NOMO-1 (cell line): ENCODE measurements at regions not wholly inside any gene's neighbourhood (a gene's known extent, or its start where the extent isn't known, plus 50 kb on each side); places are given as distances from the start of the nearest gene placed in this dataset.

Experiments used
- DNase-seq, 2 experiments: peaks; one replicate each; lab custom pipeline; 2025; ENCODE audit not compliant: unreplicated experiment in 2 of 2; lab: John Stamatoyannopoulos, UW

DNA sequence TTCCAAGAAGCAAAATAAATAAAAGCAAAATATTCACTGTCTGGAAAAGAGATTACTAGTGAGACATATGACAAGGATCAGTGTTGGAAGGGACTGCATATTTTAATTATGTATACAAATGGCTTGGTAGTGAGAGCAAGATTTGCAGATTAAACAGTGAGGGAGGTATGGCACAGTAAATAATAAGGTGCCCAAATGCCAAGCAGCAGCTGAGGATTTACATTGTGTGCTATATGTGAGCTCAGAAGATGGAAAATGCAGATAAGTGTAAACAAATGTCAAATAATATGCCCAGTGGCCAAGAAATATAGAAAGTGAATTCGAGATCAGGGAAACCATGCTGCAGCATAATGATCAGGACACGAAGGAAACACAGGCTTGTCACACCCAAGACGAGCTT, 173.8 kb upstream of the NRSN1 start:
- DNase-seq, result no peak

DNA sequence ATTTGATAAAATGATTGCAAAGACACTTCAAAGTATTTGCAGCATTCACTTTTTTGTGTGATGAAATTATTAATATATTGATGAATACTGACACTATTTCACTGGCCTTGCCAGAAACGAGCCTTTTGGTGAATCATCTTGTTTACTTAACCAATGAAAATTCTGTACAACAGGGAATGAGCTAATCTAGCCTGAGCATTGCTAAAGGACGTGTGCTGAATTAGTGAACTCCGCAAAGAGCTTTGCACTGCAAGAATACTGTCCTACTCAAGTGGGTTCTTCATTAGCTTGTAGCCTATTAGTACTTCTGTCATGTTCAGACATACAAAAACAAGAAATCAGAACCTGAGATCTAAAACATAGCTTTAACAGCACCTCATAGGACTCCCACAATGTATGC, 172.0 kb upstream of the NRSN1 start:
- no peak for DNase-seq

DNA sequence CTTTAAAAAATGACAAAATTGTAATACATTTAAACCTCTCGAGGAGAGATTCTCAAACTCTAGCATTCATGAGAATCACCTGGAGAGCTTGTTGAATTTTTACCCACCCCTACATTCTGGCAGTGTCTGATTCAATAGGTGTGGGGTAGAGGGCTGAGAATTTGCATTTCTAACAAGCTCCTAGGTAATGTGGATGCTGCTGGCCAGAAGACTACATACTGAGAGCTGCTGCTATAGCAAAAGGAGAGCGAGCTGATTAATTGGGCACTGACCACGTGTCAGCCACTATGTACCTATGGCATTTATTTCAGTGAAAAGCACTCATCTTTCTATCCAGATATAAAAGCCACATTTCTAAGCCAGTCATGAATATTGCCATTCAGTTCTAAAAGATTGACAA, 169.0 kb upstream of the NRSN1 start:
- no peak for DNase-seq

DNA sequence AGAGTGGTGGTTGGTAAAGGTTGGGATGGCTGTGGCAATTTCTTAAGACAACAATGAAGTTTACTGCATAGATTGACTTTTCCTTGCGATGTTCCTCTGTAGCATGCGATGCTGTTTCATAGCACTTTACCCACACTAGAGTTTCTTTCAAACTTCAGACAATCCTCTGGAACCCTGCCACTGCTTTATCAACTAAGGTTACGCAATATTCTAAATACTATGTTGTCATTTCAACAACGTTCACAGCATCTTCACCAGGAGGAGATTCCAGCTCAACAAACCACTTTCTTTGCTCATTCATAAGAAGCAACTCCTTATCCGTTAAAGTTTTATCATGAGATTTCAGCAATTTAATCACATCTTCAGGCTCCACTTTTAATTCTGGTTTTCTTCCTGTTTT, 161.2 kb upstream of the NRSN1 start:
- DNase-seq, result no peak

DNA sequence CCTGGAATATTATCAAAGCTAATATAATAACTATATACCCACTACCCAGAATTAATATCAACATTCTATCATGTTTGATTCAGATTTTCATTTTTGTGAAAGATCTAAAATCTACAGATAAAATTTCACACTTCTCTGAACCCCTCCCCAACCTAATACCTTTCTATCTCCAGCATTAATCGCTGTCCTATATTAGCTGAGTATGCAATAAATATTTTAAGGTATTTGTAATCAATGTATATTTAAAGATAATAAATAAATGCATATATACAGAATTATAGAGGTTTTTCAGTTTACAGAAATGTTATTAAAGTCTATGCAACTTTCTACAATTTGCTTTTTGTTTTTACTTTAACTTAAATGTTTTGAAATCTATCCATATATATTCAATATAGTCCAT, 156.7 kb upstream of the NRSN1 start:
- DNase-seq, result no peak

DNA sequence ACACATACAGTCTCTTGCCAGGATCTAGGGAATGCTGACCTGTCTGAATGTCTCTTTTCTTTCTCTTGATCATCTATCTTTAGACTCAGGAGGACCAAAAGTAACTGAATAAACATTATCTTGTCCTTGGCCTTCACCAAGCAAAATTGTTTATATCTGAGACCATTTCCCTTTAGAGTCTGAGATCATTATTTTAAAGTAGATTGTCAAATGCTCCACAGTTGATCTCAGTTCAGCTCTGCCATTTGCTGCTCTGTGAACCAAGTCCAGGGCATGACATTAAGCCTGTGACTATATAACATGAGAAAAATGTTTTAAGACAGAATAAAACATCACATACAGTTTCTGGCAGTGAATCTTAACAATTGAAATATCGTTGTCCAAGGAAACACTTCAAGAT, 148.3 kb upstream of the NRSN1 start:
- no peak for DNase-seq

DNA sequence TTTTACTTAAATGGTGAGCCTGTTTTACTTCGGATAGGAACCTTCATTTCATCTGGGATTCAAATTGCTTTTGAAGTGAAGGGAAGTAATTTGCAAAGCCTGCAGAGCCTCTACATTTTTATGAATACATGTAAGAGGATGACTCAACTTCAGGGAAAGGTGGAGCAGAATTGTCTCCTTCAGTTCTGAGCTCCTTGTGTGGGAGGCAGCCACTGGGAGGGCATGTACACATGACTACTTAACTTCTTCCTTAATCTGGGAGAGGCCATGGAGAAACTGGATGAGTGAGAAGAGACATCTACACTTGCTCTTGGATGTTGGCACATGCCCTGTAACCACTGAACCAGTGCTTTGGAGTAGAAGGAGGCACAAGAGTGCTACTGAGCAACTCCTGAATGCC, 145.1 kb upstream of the NRSN1 start:
- DNase-seq, result no peak

DNA sequence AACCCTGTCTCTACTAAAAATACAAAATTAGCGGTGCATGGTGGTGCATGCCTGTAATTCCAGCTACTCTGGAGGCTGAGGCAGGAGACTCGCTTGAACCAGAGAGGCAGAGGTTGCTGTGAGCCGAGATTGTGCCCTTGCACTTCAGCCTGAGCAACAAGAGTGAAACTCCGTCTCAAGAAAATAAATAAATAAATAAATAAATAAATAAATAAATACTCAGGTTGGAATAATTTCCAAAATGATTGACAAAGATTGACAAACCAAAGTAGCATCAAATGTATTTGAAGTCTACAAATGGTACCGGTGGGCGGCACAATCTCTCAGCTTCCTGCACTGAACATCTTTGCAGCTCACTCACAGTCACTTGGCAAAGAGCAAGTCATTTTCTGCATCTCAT, 144.1 kb upstream of the NRSN1 start:
- no peak for DNase-seq

DNA sequence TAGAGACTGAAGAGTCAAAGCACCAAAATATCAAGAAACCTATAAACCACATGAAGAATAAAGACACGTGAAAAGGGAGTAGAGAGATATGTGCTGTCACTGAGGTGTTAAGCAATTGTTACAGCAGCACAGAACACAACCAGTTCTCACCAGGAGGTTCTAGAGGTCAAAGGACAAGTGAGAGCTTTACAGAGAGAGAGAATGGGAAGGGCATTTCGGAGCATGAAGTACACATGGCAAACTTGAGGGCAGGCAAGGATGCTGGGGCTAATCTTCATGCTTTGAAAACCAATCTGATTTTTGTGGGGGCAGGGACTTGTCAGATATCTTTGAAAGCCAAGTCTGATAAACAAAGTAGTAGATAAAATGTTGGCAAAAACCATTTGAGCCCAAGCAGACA, 142.3 kb upstream of the NRSN1 start:
- DNase-seq, result no peak

DNA sequence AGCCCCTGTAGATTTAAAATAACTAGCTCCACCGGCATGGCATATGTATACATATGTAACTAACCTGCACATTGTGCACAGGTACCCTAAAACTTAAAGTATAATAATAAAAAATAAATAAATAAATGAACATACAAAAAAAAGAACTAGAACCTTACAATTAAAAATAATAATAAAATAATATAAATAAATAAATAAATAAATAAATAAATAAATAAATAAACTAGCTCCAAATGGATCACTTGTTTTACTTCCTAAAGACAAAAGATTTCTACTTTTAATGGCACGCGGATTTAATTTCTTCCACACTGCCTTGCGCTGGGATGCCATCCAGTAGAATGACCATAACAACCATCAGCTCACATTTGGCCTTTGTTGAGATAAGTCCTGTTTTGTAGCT, 141.0 kb upstream of the NRSN1 start:
- DNase-seq, result no peak

DNA sequence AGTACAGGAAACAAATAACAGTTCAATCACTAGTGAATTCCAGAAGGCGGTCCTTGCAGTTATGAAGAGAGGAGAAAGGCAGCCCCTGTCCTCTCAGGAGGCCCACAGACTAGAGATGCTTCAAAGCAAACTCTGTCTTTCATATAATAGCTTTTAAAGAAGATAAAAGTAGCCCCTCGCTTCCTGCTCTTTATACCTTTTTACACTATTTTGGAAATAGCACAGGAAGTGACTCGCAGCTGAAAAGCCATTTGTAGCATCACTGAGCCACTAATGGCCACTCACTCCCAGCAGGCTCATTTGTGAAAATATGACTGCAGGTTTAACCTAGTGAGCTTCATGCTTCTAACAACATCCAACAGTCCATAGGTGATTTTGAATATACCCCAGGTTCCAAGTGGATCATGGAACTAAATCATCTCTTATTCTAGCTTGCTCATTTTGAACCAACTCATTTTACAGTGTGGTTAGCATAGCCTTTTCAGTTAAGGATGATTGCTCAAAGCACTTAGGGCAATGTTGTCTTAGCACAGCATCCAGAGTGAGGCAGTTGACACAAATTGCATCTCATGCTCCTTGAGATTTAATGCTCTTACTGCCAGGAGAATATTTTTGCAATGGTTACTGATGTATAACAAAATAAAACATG, 136.0 kb upstream of the NRSN1 start:
- no peak for DNase-seq

DNA sequence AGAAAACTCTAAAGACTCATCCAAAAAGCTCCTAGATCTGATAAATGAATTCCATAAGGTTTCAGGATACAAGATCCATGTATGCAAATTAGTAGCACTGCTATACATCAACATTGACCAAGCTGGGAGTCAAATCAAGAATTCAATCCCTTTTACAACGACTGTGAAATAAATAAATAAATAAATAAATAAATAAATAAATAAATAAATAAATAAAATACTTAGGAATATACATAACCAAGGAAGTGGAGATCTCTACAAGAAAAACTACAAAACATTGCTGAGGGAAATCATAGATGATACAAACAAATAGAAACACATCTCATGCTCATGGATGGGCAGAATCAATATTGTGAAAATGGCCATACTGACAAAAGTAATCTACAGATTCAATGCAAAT, 132.0 kb upstream of the NRSN1 start:
- DNase-seq, result no peak

DNA sequence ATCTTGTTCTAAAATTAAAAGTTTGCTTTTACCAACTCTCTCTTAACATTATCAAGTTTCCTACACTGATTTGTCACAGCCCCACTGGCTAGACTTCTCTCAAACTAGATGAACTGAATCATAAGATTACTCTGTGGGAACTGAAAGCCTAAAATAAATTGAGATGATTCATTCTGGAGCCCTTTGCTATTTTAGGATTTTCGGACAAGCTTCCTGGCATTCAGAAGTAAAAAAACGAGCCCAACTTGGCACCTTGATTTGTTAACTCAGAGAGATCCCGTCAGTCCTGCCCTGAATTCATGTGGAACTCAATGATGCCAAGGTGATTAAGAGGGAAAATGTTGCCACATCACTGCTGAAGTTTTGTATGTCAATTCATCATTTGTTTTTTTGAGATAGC, 122.0 kb upstream of the NRSN1 start:
- DNase-seq, result no peak

DNA sequence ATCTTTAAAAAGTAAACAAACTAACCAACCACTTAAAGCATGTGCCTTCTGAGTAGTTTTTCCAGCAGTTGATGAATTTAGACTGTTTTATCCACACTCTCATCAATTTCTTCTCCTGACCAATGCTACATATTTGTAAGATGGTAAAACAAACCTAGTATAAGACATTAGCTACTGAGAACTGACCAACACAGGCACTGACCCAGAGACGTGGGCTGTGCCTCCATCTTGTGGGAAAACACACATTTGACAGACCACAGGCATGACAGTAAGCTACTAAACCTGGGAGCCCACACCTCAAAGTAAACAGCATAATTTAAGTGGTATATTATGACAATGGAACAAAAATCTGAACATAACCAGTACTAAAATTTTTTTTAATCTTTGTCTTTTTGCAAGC, 121.4 kb upstream of the NRSN1 start:
- no peak for DNase-seq

DNA sequence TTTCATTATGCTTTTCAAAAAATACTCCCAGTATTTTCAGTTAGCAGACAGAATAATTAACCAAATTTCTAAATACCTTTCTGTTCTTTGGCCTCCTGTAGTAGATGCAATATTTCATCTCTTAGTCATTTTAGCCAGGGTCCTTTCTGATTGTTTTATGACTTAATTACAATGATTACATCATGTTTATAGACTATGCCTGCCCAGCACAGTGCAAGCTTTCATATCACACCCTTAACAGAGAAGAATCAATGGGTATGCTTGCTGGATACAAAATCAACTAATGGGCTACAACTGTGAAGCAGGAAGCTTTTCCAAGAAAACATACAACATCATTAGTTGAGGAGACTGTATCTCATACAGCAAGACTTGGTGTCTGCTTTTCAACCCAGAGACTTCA, 119.8 kb upstream of the NRSN1 start:
- no peak for DNase-seq

DNA sequence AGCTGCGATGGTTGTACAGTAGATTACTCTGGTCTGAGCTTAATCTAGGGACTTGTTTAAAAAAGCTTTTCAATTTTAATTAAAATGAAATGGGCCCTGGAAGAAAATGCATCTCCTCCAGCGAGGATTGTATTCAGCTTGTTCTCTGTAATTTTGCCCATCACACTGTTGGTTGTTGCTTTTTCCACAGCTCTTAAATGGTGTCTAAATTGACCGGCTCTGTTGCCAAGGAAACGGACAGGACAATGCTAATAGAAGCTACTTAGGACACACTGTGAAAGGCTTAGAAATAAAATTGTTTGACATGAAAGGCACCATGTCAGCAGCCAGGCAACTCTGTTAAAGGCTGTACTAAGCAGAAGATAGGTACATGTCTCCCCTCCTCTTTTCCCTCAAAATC, 116.7 kb upstream of the NRSN1 start:
- DNase-seq, result no peak

DNA sequence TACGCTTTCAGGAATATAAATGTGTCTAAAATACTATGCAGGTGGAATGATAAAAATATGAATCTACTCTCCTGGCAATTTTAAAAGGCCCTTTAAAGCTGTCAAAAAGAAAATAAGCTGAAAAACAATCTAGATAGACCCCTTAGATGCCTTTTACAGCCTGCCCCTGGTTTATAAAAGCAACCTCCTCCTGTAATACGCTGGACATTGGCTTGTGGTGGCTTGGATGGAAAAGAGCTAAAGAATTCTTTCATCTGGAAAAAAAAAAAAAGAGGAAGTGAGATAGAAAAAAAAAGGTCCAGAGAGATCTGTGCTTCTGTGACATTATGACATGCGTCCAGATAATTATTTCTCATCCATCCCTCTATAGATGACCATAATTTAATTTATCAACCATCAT, 115.9 kb upstream of the NRSN1 start:
- no peak for DNase-seq

DNA sequence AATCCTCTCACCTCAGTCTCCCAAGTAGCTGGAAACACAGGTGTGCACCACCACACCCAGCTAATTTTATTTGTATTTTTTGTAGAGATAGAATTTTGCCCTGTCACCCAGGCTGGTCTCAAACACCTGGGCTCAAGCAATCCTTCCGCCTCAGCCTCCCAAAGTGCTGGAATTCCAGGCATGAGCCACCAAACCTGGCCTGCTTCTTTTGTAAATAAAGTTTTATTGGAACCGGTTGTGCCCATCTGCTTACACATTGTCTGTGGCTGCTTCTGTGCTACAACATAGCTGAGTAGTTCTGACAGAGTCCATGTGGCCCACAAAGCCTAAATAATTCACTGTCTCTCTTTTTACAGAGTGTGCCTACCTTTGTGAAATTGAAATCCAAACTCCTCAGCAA, 109.7 kb upstream of the NRSN1 start:
- no peak for DNase-seq

DNA sequence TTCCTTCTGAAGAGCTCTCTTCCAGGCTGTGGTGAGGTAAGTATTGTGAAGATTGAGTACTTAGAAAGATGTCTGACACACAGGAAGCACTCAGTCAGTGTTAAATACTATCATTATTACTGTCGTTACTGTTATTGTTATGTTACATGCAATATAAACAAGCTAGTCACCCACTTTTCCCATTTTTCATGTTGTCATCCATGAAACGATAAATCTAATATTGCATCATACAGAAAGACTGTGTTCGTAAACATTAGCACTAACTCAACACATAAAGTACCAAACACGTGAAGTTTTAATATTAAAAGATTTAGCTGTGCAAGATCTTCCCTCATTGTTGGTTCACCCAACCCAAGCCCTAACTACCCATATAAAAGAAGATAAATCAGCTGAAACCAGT, 109.2 kb upstream of the NRSN1 start:
- no peak for DNase-seq

DNA sequence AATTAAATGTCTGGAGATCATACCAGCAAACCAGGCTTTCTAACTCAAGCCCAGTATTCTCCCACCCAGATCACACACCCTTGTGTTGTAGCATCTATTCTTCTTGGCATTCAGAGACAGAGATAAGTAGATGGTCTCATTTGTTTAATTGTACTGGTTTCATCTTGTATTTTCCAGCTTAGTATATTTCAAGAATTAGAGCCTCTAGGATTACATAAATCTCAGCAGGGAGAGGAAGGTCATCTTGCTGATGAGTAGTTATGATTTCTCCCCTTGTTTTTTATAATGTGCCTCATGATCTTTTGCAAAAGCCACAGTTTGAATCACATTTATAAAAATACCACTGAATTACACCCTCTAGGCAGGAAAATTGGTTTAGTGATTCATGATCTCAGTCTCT, 106.6 kb upstream of the NRSN1 start:
- DNase-seq, result no peak

DNA sequence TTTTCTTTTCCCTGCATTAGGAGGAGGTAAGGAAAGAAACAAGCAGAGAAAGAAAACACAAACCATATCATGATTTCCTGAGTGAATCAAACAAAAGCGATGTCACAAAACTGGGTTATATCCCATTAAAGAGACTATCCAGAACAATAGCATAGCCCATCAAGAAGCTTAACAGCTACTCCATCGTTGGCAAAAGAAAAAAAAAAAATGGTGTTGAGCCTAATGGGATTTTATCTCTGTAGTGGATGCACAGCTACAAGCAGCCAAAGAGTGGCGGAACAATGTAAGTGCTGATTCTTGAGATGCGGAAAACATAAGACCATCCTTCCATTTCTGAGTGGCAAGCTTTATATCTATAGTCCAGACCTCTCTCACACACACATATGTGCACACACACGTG, 106.2 kb upstream of the NRSN1 start:
- no peak for DNase-seq

DNA sequence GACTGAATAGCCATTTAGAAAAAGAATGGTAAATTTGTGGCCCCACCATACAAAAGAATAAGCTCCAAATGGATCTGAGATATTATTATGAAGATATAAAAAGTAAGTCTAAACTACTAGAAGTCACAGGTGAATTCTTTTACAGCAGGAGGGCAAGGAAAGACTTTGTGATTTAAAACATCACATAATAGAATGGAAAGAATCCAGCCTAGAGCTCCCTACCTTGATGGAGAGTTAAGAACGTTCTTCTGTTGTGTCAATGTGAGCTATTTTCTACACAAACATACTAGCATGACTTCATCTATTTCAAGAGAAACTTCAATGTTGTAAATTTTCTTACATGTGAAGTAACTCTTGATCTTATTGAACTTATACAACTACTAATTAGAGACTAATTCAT, 100.0 kb upstream of the NRSN1 start:
- no peak for DNase-seq

DNA sequence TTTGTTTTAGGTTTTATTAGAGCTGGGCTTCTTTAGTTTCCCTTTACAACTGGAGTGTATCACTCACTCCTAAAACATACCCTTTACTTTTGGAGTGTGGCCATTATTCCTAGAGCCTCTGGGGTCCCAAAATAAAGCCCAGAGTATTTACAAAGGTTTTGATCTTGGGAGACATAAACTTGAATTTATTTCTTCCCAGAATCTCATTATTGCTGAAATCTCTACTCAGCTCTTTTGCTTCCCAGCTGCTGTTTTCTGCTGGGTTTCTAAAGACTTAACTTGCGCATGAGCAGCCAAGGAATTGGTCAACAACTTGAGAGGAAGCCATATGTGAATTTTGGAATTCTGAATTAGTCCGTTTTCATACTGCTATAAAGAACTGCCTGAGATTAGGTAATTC, 94.5 kb upstream of the NRSN1 start:
- DNase-seq, result no peak
